B cell (primary cell): ENCODE measurements at regions not wholly inside any gene's neighbourhood (a gene's known extent, or its start where the extent isn't known, plus 50 kb on each side); places are given as distances from the start of the nearest gene placed in this dataset.

ENCODE experiments used
- CTCF ChIP-seq: fragments of 200-600 bp; IDR thresholded peaks from one replicate; pipeline ENCODE4 v1.8.0; 2022; ENCODE audit warnings: antibody characterized with exemption, mild to moderate bottlenecking
- EZH2 ChIP-seq: IDR thresholded peaks from 2 replicates; pipeline ENCODE4 v1.6.1; 2012; ENCODE audit warnings: borderline replicate concordance, low read depth, mild to moderate bottlenecking, moderate library complexity, low read length; ENCODE audit not compliant: insufficient read depth, poor library complexity, severe bottlenecking

- TF ChIP-seq CTCF (no peak), EZH2 (no peak)
These were observed 50.8 kb upstream of the PPP1R9A start for GRCh38 chr7:94856643-94857042.
